Neural cell (in vitro differentiated cells): ENCODE measurements at regions not wholly inside any gene's neighbourhood (a gene's known extent, or its start where the extent isn't known, plus 50 kb on each side); places are given as distances from the start of the nearest gene placed in this dataset.

Source experiments
- EZH2 ChIP-seq: fragments of 200-600, 300-800 bp; shearing (Covaris generic), sonication (generic); IDR thresholded peaks from 2 replicates; pipeline ENCODE4 v1.6.1; 2014; ENCODE audit warnings: antibody characterized with exemption, low read length, borderline replicate concordance, mild to moderate bottlenecking; ENCODE audit not compliant: insufficient read depth, poor library complexity, severe bottlenecking
- TF ChIP-seq, protein P1 (sequence below): fragments of 450-650 bp; IDR thresholded peaks from 2 replicates; pipeline ENCODE4 v1.5.1; 2014; ENCODE audit warnings: antibody characterized with exemption, mild to moderate bottlenecking, moderate library complexity; ENCODE audit not compliant: poor library complexity, severe bottlenecking

GRCh38 chr9:136604823-136605525 lies 57.7 kb upstream of the EGFL7 start:
- TF ChIP-seq, protein P1, sequence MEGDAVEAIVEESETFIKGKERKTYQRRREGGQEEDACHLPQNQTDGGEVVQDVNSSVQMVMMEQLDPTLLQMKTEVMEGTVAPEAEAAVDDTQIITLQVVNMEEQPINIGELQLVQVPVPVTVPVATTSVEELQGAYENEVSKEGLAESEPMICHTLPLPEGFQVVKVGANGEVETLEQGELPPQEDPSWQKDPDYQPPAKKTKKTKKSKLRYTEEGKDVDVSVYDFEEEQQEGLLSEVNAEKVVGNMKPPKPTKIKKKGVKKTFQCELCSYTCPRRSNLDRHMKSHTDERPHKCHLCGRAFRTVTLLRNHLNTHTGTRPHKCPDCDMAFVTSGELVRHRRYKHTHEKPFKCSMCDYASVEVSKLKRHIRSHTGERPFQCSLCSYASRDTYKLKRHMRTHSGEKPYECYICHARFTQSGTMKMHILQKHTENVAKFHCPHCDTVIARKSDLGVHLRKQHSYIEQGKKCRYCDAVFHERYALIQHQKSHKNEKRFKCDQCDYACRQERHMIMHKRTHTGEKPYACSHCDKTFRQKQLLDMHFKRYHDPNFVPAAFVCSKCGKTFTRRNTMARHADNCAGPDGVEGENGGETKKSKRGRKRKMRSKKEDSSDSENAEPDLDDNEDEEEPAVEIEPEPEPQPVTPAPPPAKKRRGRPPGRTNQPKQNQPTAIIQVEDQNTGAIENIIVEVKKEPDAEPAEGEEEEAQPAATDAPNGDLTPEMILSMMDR: no peak
- TF ChIP-seq EZH2: no peak
